ENCODE measurements at regions not wholly inside any gene's neighbourhood (a gene's known extent, or its start where the extent isn't known, plus 50 kb on each side); places are given as distances from the start of the nearest gene placed in this dataset.

- no CpG with 5 or more reads among the region's 3 CpGs for WGBS, 2 experiments (ENCODE audit: extremely low coverage in 2 of 2, insufficient read length in 1 of 2)
- Histone ChIP-seq H2AFZ (replicated peaks; ENCODE audit: low read length, poor library complexity) (no peak overlapping the region), H3K14ac (replicated peaks; ENCODE audit: low read depth, low read length) (no peak overlapping the region), H3K36me3 (ENCODE audit: control insufficient read depth, insufficient read depth, low read length) (no peaks in the 10 kb centered on the region), H4K91ac (ENCODE audit: insufficient read depth, low read depth, low read length) (no peak overlapping the region), H3K9me3 (ENCODE audit: control insufficient read depth, insufficient read depth, low read length) (no peaks in the 10 kb centered on the region), H2BK15ac (ENCODE audit: low read depth, low read length) (no peak overlapping the region), H3K27ac (ENCODE audit: insufficient read depth, low read length) (no peak overlapping the region), H3K56ac (ENCODE audit: extremely low read depth, insufficient read depth, low read length) (no peak overlapping the region), H3K4me1 (ENCODE audit: control insufficient read depth, insufficient read depth, low read length) (no peaks in the 10 kb centered on the region), H2BK20ac (ENCODE audit: low read depth, low read length) (no peak overlapping the region), H3K4me2 (ENCODE audit: low read depth, low read length) (no peak overlapping the region), H3K4me3 (ENCODE audit: insufficient read depth, low read depth, low read length) (no peak overlapping the region), H4K20me1 (ENCODE audit: insufficient read depth, low read length) (no peaks in the 10 kb centered on the region), H3K23ac (ENCODE audit: low read depth, low read length) (no peak overlapping the region), H2AK5ac (ENCODE audit: low read depth, low read length) (no peak overlapping the region), H3K4ac (ENCODE audit: low read depth, low read length) (no peak overlapping the region), H3K18ac (ENCODE audit: low read depth, low read length) (no peak overlapping the region), H3K9ac (ENCODE audit: low read depth, low read length) (no peak overlapping the region), H3K9me1 (ENCODE audit: insufficient read depth, low read length) (no peaks in the 10 kb centered on the region), H3K27me3 (ENCODE audit: control insufficient read depth, insufficient read depth, low read length) (no peaks in the 10 kb centered on the region), H4K8ac (ENCODE audit: low read depth in 2 of 2, low read length in 2 of 2) (no peak overlapping the region), H4K5ac (ENCODE audit: low read depth, low read length) (no peak overlapping the region), H2BK120ac (ENCODE audit: low read depth, low read length) (no peak overlapping the region), H2BK5ac (ENCODE audit: low read depth, low read length, poor library complexity, severe bottlenecking) (no peak overlapping the region), H3K79me1 (ENCODE audit: low read depth in 1 of 2, low read length in 2 of 2) (no peaks in the 10 kb centered on the region), H2AK9ac (replicated peaks; ENCODE audit: low read depth, low read length, poor library complexity) (no peak overlapping the region)
- dilution Hi-C loops (cut with HindIII; ENCODE audit: low sequenced_read_pairs, unreplicated experiment) (no loop called here), intact Hi-C loops (cut with micrococcal nuclease) (no loop called here), in situ Hi-C loops (cut with MboI; ENCODE audit: low sequenced_read_pairs) (no loop called here)
- ChIA-PET POLR2A (ENCODE audit: unreplicated experiment) (no interaction called here), CTCF (no interaction called here)
- ATAC-seq (ENCODE audit: low read depth): no peak
- DNase-seq: no peak
- no TSS peak for BruUV-seq (replicated peaks)
- TF ChIP-seq BHLHE40 (IDR thresholded peaks at IDR 0.05; ENCODE audit: low read depth, low read length): no peak
Measured at GRCh38 chr14:43438056-43438455, 1069.0 kb downstream of the FSCB start.
